KMS-11 (cell line): ENCODE measurements at regions not wholly inside any gene's neighbourhood (a gene's known extent, or its start where the extent isn't known, plus 50 kb on each side); places are given as distances from the start of the nearest gene placed in this dataset.

Experiments used
- H2AFZ ChIP-seq: fragments of 200-600 bp; sonication (generic); 2 replicates; pipeline ENCODE4 v1.6.1; 2016; ENCODE audit warnings: antibody characterized with exemption, mixed run types, low read depth
- H3K27ac ChIP-seq: fragments of 200-600 bp; sonication (generic); 2 replicates; pipeline ENCODE4 v1.6.1; 2016; ENCODE audit warnings: mild to moderate bottlenecking, mixed run types
- H3K27me3 ChIP-seq: fragments of 200-600 bp; sonication (generic); 2 replicates; pipeline ENCODE4 v1.6.1; 2017; ENCODE audit warnings: mild to moderate bottlenecking, low read depth, mixed run types, moderate library complexity; ENCODE audit not compliant: insufficient read depth
- H3K36me3 ChIP-seq: fragments of 200-600 bp; sonication (generic); 2 replicates; pipeline ENCODE4 v1.6.1; 2017; ENCODE audit warnings: mild to moderate bottlenecking, mixed run types; ENCODE audit not compliant: insufficient read depth
- H3K4me1 ChIP-seq: fragments of 200-600 bp; sonication (generic); 2 replicates; pipeline ENCODE4 v1.6.1; 2016; ENCODE audit warnings: mild to moderate bottlenecking, low read depth, mixed run types; ENCODE audit not compliant: poor library complexity, severe bottlenecking
- H3K4me2 ChIP-seq: fragments of 200-600 bp; sonication (generic); 2 replicates; pipeline ENCODE4 v1.7.0; 2016; ENCODE audit warnings: mild to moderate bottlenecking, mixed run types
- H3K4me3 ChIP-seq: fragments of 200-600 bp; sonication (generic); IDR thresholded peaks from 2 replicates; pipeline ENCODE4 v1.6.1; 2017; ENCODE audit warnings: low read depth, low read length, mixed read lengths; ENCODE audit not compliant: insufficient read depth
- H3K79me2 ChIP-seq: fragments of 200-600 bp; sonication (generic); 2 replicates; pipeline ENCODE4 v1.6.1; 2016; ENCODE audit warnings: low read depth, mixed run types; ENCODE audit not compliant: insufficient read depth
- H3K9ac ChIP-seq: fragments of 200-600 bp; sonication (generic); 2 replicates; pipeline ENCODE4 v1.6.1; 2016; ENCODE audit warnings: mild to moderate bottlenecking, mixed run types
- H4K20me1 ChIP-seq: fragments of 200-600 bp; sonication (generic); 2 replicates; pipeline ENCODE4 v1.6.1; 2016; ENCODE audit warnings: mild to moderate bottlenecking, mixed run types; ENCODE audit not compliant: insufficient read depth
- TF ChIP-seq, protein P1 (sequence below): fragments of 200-600 bp; sonication (generic); conservative IDR thresholded peaks from 2 replicates; pipeline ENCODE4 v1.6.1; 2017; ENCODE audit warnings: low read depth, mild to moderate bottlenecking, antibody characterized with exemption, low read length, moderate library complexity, mixed read lengths

DNA sequence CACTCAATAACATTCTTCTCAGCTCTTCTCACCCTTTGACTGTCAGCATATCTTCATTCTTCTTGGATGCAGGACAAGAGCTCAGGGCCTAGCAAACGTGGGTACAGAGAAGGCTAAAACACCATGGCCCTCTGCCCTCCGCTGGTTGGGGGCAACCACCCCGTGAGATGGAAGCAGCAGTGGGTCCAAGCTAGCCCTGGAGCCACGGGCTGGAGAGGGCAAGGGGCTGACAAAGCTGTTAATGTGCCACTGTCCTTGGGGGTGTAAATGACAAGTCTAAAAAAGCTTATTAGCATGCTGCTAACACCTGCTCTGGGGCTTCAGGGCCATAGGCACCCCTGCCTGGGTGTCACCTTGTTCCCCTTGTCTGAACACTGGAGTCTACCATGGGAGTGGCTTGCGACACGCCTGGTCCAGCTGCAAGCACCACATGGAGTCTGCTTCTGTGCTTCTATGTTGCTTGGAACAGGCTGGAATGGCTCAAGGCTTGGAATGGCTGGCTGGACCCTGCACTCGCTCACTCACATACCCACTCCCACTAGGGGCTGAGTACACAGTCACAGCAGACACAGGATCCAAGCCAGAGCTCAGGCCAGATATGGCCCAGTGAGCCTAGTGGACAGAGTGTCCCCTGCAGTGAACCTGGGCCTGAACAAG is 246.0 kb downstream of the PCDH10 start:
- Histone ChIP-seq H3K4me3 (no peak overlapping the region), H2AFZ (no peak overlapping the region), H3K4me1 (no peaks in the 10 kb centered on the region), H3K79me2 (no peaks in the 10 kb centered on the region), H3K4me2 (no peak overlapping the region), H4K20me1 (no peaks in the 10 kb centered on the region), H3K27ac (no peak overlapping the region), H3K9ac (no peak overlapping the region), H3K27me3 (no peaks in the 10 kb centered on the region), H3K36me3 (no peaks in the 10 kb centered on the region)
- TF ChIP-seq, protein P1, sequence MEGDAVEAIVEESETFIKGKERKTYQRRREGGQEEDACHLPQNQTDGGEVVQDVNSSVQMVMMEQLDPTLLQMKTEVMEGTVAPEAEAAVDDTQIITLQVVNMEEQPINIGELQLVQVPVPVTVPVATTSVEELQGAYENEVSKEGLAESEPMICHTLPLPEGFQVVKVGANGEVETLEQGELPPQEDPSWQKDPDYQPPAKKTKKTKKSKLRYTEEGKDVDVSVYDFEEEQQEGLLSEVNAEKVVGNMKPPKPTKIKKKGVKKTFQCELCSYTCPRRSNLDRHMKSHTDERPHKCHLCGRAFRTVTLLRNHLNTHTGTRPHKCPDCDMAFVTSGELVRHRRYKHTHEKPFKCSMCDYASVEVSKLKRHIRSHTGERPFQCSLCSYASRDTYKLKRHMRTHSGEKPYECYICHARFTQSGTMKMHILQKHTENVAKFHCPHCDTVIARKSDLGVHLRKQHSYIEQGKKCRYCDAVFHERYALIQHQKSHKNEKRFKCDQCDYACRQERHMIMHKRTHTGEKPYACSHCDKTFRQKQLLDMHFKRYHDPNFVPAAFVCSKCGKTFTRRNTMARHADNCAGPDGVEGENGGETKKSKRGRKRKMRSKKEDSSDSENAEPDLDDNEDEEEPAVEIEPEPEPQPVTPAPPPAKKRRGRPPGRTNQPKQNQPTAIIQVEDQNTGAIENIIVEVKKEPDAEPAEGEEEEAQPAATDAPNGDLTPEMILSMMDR: no peak

DNA sequence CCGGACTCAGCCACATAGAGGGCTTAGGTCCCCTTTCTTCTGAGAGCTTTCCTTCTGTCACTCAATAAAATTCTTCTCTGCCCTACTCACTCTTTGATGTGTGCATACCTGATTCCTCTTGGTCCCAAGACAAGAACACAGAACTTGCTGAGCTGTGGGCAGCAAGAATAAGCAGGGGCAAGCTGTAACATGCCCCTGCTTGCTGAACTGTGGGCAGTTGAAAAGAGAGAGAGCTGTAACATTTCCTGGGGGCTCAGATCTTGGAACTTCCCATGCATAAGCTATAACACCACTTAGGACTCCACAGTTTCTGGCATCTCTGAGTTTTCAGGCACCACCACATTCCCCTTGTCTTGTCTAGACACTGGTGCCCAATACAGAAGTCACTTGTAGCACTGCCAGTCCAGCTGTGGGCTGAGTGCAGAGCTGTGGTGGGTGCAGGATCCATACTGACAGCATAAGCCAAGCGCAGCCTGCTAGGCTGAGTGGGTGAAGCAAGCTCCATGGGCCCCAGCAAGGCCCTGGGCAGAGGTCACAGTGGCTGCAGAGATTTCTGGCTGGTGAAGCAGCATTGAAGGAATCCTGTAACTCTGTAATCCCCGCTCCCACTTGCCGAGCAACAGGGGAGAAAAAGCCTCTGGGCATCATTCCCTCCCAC is 241.2 kb downstream of the PCDH10 start:
- H3K27ac ChIP-seq: no peak overlapping the region
- no peaks in the 10 kb centered on the region for H3K27me3 ChIP-seq
- H3K79me2 ChIP-seq: no peaks in the 10 kb centered on the region
- no peak overlapping the region for H3K4me3 ChIP-seq
- TF ChIP-seq, protein P1: no peak
- H4K20me1 ChIP-seq: no peaks in the 10 kb centered on the region
- no peak overlapping the region for H2AFZ ChIP-seq
- H3K4me1 ChIP-seq: no peaks in the 10 kb centered on the region
- H3K4me2 ChIP-seq: no peak overlapping the region
- no peaks in the 10 kb centered on the region for H3K36me3 ChIP-seq
- H3K9ac ChIP-seq: no peak overlapping the region

DNA sequence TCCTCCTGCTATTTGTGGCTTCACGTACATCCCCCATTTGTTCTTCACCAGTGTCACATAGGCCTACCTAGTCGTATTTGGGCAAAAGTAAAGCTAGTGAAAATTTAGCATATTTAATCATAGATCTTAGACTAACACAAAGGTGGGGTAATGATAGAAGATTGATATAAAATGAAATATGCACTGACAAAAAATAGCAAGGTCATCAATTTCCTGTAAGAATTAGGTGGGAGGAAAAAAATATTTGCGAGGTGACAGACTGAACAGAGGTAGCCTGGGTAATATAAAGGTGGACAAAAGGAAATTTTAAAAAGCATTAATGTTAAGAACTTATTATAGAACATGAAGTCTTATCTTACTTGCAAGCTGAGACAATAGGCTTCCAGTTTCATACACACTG is 239.9 kb downstream of the PCDH10 start:
- H3K9ac ChIP-seq: no peak overlapping the region
- TF ChIP-seq, protein P1: no peak
- H3K79me2 ChIP-seq: no peaks in the 10 kb centered on the region
- no peaks in the 10 kb centered on the region for H3K36me3 ChIP-seq
- no peak overlapping the region for H2AFZ ChIP-seq
- no peak overlapping the region for H3K27ac ChIP-seq
- no peaks in the 10 kb centered on the region for H3K27me3 ChIP-seq
- H3K4me1 ChIP-seq: no peaks in the 10 kb centered on the region
- no peak overlapping the region for H3K4me3 ChIP-seq
- no peaks in the 10 kb centered on the region for H4K20me1 ChIP-seq
- no peak overlapping the region for H3K4me2 ChIP-seq

DNA sequence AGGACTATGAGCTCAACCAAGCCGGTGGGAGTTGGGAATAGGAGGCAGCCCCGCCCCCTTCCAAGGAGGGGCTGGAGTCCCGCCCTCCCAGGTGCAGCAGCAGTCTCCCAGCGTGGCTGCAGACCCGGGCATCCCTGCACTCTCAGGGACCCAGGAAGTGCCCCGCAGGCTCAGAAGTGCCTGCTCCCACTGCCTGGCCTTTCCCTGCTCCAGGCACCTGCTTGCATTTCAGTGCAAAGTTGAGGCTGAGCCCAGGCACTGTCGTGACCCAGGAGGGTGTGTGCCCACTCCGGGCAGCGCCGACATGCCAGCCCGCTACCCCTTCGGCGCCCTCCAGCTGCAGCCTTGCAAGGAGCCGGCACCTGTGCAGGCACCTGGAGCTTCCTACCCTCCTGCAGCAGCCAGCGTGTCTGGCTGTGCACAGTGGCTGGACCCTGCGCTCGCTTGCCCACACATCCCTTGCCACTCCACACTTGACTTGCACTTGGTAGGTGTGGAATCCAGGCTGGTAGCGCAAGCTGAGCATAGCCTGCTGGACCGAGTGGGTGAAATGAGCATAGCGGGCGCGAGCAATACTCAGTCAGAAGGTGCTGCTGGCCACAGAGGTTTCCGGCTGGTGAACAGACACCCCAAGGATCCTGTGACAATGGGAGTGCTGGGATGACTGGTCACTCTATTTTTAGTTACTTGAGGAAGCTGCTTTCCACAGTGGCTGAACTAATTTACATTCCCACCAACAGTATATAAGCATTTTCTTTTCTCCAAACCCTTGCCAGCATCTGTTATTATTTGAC is 236.3 kb downstream of the PCDH10 start:
- H3K79me2 ChIP-seq: no peaks in the 10 kb centered on the region
- no peaks in the 10 kb centered on the region for H3K4me1 ChIP-seq
- no peak overlapping the region for H3K4me3 ChIP-seq
- H4K20me1 ChIP-seq: no peaks in the 10 kb centered on the region
- no peaks in the 10 kb centered on the region for H3K36me3 ChIP-seq
- no peak overlapping the region for H3K9ac ChIP-seq
- no peak overlapping the region for H3K27ac ChIP-seq
- no peak overlapping the region for H2AFZ ChIP-seq
- no peak overlapping the region for H3K4me2 ChIP-seq
- TF ChIP-seq, protein P1: no peak
- no peaks in the 10 kb centered on the region for H3K27me3 ChIP-seq
